Activated T-helper 17 cell treated with anti-CD3 and anti-CD28 coated beads, Interleukin-2, amount 50 U/mL, for 72 hours (primary cell): ENCODE measurements at regions not wholly inside any gene's neighbourhood (a gene's known extent, or its start where the extent isn't known, plus 50 kb on each side); places are given as distances from the start of the nearest gene placed in this dataset.

Source experiments
- ATAC-seq: fragments of 150-1000 bp; cut with Tn5 transposase; replicated peaks from 2 replicates; pipeline ENCODE4 v1.10.0; 2021; ENCODE audit warnings: mild to moderate bottlenecking, moderate library complexity
- H3K27ac Mint-ChIP-seq: one replicate; pipeline ENCODE4 v1.8.0; 2022; ENCODE audit warnings: mixed read lengths
- H3K27me3 Mint-ChIP-seq: one replicate; pipeline ENCODE4 v1.8.0; 2022; ENCODE audit warnings: mixed read lengths
- H3K36me3 Mint-ChIP-seq: one replicate; pipeline ENCODE4 v1.8.0; 2022; ENCODE audit warnings: low read depth, mild to moderate bottlenecking, mixed read lengths
- H3K4me1 Mint-ChIP-seq: one replicate; pipeline ENCODE4 v1.8.0; 2022; ENCODE audit warnings: mixed read lengths
- H3K4me3 Mint-ChIP-seq: one replicate; pipeline ENCODE4 v1.8.0; 2022; ENCODE audit warnings: mild to moderate bottlenecking, mixed read lengths
- H3K9me3 Mint-ChIP-seq: one replicate; pipeline ENCODE4 v1.8.0; 2022; ENCODE audit warnings: mixed read lengths

DNA sequence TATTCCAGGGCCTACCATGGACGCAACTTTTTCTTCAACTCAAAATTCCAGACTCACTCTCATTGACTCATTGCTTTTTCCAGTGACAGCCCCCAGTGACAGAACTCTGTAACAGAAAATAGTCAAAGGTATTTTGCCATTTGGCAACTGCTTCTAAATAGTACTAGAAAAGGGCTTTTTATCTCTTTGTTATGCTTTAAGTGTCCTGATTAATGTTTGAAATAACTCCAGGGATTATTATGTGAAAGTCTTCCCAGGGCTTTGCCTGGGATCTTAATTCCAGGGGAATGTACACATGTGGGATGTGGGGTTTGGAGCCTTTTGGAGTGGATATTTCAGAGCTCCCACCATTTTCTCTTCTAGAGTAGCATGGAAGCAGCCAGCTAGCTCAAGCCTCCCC, 198.8 kb downstream of the KCNS3 start:
- Mint-ChIP-seq H3K27ac (no peak overlapping the region), H3K27me3 (no peaks in the 10 kb centered on the region), H3K9me3 (no peaks in the 10 kb centered on the region), H3K4me1 (no peaks in the 10 kb centered on the region), H3K4me3 (no peak overlapping the region), H3K36me3 (no peaks in the 10 kb centered on the region)
- ATAC-seq = no peak

DNA sequence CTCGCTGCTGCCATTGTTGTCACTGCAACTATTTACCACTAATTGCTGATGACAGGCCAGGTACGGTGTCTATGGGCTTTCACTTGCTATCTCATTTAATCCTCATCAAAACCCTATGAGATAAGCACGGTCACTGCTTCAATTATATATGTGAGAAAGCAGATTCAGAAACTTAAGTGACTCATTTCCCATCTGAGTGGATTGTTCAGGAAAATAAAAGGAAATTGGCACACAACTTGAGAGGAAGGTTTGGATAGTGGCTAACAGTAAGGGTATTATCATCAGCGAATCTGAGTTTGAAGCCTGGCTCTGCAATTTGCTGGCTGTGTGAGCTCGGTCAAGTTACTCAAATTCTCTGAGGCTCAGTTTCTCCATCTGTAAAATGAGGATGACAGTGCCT, 196.0 kb downstream of the KCNS3 start:
- no peak overlapping the region for H3K4me3 Mint-ChIP-seq
- H3K27me3 Mint-ChIP-seq = peaks cover 7% of the 10 kb centered on the region
- H3K9me3 Mint-ChIP-seq = no peaks in the 10 kb centered on the region
- ATAC-seq = no peak
- H3K27ac Mint-ChIP-seq = no peak overlapping the region
- no peaks in the 10 kb centered on the region for H3K4me1 Mint-ChIP-seq
- no peaks in the 10 kb centered on the region for H3K36me3 Mint-ChIP-seq

DNA sequence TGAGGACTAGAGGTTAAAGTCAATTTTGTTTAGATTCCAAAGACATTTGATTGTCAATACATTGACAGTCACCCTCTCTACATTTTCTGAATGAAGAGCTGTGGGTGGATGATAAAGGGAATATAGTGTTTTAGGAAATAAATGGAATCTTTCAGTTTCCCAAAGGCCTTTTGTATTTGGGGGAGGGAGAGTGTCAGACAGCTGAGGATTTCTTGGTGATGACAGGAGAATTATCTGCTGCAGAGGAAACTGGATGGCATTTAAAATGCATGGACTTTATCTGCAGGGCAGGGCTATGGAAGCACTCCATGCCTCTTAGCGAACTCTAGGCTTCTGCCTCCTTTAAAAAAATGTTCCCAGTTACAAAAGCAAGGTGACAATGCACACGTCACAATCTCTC, 195.1 kb downstream of the KCNS3 start:
- no peak for ATAC-seq
- Mint-ChIP-seq H3K27me3 (peaks cover 7% of the 10 kb centered on the region), H3K36me3 (no peaks in the 10 kb centered on the region), H3K27ac (no peak overlapping the region), H3K4me1 (no peaks in the 10 kb centered on the region), H3K9me3 (no peaks in the 10 kb centered on the region), H3K4me3 (no peak overlapping the region)

DNA sequence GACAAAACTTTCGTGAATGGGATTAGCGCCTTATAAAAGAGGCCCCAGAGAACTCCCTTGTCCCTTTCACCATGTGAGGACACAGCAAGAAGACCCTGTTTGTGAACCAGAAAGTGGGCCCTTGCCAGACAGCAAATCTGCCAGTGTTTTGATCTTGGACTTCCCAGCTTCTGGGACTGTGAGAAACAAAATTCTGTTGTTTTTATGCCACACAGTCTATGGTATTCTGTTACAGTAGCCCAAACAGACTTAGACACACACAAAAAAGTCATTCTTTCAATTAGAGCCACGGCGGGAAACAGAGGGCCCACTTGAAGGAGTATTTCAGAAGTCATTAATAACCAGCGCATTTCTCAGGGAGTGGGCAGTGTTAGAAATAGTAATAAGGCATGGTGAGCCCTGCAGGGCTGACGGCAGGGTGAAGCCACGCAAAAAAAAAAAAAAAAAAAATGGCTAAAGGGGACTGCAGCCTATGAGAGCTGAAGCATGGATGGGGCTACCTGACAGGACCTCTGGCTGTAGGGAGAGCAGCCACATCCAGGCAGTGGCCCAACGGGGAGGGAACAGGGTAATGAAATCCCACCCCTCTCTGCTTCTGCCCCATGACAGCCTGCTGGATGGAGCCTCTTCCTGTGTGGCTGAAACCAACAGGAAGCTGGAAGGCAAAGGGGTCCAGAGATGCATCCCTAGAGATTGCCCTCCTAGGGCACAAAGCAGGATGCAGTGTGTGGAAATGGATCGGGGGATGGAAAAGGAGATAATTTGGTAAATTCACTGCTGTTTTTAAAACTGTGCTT, 189.3 kb downstream of the KCNS3 start:
- Mint-ChIP-seq H3K4me3 (no peak overlapping the region), H3K27ac (no peak overlapping the region), H3K4me1 (no peaks in the 10 kb centered on the region), H3K9me3 (no peaks in the 10 kb centered on the region), H3K36me3 (no peaks in the 10 kb centered on the region), H3K27me3 (peaks cover 7% of the 10 kb centered on the region)
- no peak for ATAC-seq

DNA sequence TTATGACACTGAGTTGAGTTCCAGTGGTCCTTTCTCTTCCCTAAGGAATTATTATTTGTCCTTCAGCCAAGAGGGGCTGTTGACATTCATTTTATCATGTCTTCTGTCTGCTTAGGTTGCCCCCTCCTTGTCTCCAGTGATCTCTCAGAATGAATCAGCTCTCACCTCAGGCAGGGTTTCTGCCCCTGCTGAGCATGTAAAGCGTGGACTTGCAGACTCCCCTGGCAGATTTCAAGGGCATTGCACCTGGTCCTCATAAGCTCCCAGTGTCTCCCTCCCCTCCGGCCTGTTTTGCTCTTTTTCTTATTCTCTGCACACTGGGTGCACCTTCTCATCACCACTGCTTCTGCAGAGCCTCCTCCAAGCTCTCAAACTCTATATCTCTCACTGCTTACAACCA, 188.4 kb downstream of the KCNS3 start:
- peaks cover 7% of the 10 kb centered on the region for H3K27me3 Mint-ChIP-seq
- H3K36me3 Mint-ChIP-seq = no peaks in the 10 kb centered on the region
- no peak for ATAC-seq
- no peaks in the 10 kb centered on the region for H3K4me1 Mint-ChIP-seq
- H3K27ac Mint-ChIP-seq = no peak overlapping the region
- no peak overlapping the region for H3K4me3 Mint-ChIP-seq
- no peaks in the 10 kb centered on the region for H3K9me3 Mint-ChIP-seq

DNA sequence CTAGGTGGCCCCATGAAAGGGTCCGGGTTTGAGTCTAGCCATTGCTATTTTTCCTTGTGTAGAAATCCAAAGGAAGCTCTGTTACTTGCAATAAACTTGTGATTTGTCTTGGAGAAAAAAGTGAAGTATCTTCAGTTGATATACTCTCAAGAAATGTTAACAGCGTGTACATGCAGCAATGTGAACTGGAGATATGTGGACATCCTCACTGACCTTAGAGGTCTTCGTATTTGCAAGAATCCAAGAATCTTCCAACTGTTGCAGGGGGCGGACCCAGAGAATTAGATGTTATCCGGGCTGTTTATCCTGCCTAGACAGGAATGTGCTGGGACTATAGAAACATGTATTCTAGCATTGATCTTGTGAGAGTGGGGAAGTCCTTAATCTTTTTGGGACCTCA, 187.6 kb downstream of the KCNS3 start:
- H3K9me3 Mint-ChIP-seq = no peaks in the 10 kb centered on the region
- H3K4me1 Mint-ChIP-seq = no peaks in the 10 kb centered on the region
- H3K27ac Mint-ChIP-seq = no peak overlapping the region
- no peak for ATAC-seq
- H3K36me3 Mint-ChIP-seq = no peaks in the 10 kb centered on the region
- no peak overlapping the region for H3K4me3 Mint-ChIP-seq
- peaks cover 7% of the 10 kb centered on the region for H3K27me3 Mint-ChIP-seq

DNA sequence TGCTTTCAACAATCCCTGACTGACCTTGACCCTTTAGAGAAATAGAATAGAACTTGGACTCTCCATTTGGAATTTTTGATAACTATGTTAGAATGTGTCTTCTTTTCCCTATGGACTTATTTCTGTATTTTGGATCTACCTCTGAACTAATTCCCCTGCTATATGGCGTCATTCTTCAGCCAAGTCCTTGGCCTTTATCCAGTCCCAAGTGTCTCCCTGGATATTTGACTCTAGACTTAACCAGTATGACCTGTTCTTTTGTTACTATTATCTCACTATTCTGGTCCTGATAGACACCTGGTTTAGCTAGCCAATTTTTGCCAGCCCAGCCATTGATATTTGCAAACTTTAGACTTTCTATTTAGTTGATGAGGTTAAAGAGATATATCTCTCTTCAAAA, 186.8 kb downstream of the KCNS3 start:
- no peaks in the 10 kb centered on the region for H3K4me1 Mint-ChIP-seq
- no peaks in the 10 kb centered on the region for H3K36me3 Mint-ChIP-seq
- no peak overlapping the region for H3K27ac Mint-ChIP-seq
- no peak for ATAC-seq
- H3K4me3 Mint-ChIP-seq = no peak overlapping the region
- H3K27me3 Mint-ChIP-seq = peaks cover under 1% of the 10 kb centered on the region
- no peaks in the 10 kb centered on the region for H3K9me3 Mint-ChIP-seq

DNA sequence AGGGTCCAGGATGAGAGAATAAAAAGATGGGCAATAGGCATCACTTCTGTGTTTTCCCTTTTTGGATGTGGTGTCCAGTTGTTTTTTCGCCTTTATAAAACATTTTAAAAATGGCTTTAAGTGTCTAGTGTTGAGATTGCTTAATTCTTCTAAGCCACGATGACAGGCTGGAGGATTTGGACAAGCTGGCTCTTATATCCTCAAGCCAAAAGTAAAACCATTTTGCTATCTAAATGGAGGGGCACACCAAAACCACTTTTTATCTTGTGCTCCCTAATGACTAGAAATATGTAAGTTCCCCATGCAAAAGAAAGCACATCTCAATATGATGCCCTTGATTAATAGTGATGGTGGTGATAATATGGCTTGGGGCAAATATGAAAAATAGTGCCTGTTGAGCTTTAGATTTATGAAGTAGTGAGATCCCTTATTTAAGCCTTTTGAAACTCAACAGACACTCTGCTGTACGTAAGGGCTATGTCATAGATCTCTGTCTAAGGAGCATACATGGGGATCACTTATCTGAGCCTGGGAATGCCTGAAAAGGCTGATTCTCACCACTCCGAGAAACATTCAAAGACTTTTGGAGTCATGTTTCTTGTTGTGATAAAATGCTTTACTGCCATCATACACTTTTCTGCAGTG, 185.5 kb downstream of the KCNS3 start:
- no peak overlapping the region for H3K27ac Mint-ChIP-seq
- H3K36me3 Mint-ChIP-seq = no peaks in the 10 kb centered on the region
- no peaks in the 10 kb centered on the region for H3K9me3 Mint-ChIP-seq
- no peaks in the 10 kb centered on the region for H3K4me1 Mint-ChIP-seq
- no peak overlapping the region for H3K4me3 Mint-ChIP-seq
- no peak for ATAC-seq
- no peaks in the 10 kb centered on the region for H3K27me3 Mint-ChIP-seq

DNA sequence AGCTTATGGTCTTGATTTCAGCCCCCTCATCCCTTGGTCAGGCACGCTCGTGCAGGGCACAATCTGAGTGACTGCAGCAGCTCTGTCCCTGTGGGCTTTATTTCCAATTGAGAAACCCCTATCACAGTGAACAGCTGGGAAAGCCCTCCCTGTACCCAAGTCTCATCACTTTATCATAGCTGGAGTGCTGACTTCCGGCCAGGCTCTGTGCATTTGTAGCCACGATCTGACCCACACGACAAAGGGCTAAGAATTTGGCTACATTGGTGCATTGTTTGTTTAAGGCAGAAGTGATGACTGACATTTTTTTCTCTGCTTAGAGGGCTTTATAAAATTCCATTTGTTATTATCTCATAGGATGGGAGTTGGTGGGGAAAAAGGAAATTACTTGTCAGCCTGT, 184.4 kb downstream of the KCNS3 start:
- Mint-ChIP-seq H3K4me3 (no peak overlapping the region), H3K4me1 (no peaks in the 10 kb centered on the region), H3K9me3 (no peaks in the 10 kb centered on the region), H3K36me3 (no peaks in the 10 kb centered on the region), H3K27ac (no peak overlapping the region), H3K27me3 (no peaks in the 10 kb centered on the region)
- no peak for ATAC-seq

DNA sequence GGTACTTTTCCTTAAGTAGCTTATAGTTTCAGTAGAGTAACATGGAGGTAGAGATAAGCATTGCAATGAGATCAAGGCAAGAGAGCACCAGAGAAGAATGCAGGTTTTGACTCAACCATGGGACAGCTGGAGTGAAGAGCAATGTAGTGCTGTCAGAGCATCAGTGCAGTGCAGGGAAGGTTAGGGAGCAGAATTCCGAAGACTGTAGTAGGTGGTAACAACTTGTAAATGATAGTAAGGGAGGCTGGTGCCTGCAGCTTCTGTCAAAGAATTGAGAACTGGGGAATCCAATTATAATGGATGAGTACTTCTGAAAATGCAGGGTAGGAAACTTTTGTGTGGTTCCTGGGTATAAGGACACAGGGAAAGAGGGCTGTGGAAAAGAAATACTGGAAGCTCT, 183.2 kb downstream of the KCNS3 start:
- ATAC-seq = no peak
- no peak overlapping the region for H3K4me3 Mint-ChIP-seq
- no peak overlapping the region for H3K27ac Mint-ChIP-seq
- H3K9me3 Mint-ChIP-seq = no peaks in the 10 kb centered on the region
- no peaks in the 10 kb centered on the region for H3K36me3 Mint-ChIP-seq
- no peaks in the 10 kb centered on the region for H3K27me3 Mint-ChIP-seq
- H3K4me1 Mint-ChIP-seq = no peaks in the 10 kb centered on the region

DNA sequence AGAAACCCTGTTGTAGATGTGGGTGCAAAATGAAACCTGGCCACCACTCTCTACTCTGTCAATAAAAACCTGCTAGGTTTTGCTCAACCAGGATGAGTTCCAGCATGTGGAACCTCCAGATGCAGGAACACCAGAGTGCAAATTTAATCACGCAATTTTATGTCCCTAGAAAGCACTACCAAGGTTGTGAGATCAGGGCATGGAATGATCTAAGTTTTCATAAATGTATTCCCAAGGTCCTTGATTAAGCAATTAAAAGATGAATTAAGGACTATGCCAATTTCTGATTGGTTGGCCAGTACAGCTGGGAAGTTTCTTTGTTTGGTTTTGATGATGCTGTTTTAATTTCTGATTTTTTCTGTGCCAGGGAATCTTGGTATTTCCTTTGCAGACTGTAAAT, 179.2 kb downstream of the KCNS3 start:
- Mint-ChIP-seq H3K4me3 (no peak overlapping the region), H3K27ac (no peak overlapping the region), H3K9me3 (no peaks in the 10 kb centered on the region), H3K4me1 (no peaks in the 10 kb centered on the region), H3K36me3 (no peaks in the 10 kb centered on the region), H3K27me3 (no peaks in the 10 kb centered on the region)
- no peak for ATAC-seq

DNA sequence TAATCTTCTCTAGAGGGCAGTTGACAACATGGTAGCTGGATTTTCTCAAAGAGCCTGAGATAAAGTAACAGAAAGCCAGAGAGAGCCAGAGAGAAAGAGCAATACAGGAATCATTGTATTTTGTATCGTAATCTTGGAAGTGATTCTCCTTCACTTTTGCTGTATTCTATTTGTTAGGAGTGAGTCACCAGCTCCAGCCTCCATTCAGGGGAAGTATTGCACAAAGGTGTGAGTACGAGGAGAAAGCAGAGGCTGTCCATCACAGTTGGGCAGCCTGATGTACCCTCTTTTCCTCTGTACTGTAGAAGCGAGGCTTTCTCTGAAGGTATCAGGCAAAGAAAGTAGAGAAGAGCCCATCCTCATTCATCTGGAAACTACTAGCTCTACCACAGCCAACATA, 176.8 kb downstream of the KCNS3 start:
- no peaks in the 10 kb centered on the region for H3K9me3 Mint-ChIP-seq
- no peak for ATAC-seq

DNA sequence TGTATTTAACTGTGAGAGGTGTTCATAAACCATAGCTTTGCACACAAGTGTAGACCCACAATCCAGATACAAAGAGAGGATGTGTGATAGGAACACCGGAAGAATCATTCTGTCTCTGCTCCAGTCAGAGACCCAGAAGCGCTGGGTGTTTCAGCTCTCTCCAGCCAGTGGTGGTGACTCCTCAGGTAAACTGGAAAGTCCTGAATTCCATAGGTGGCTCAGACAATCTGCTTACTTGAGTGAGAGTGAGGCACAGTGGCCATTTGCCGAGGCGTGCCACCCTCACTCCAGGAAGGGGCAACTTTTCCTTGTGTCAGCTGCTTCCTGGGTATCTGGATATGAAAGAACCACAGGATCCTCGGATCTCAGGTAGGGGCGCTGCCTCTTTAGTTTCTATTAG, 171.5 kb downstream of the KCNS3 start:
- H3K4me3 Mint-ChIP-seq = no peak overlapping the region
- no peaks in the 10 kb centered on the region for H3K4me1 Mint-ChIP-seq
- no peaks in the 10 kb centered on the region for H3K27me3 Mint-ChIP-seq
- no peak overlapping the region for H3K27ac Mint-ChIP-seq
- ATAC-seq = no peak
- H3K9me3 Mint-ChIP-seq = no peaks in the 10 kb centered on the region
- no peaks in the 10 kb centered on the region for H3K36me3 Mint-ChIP-seq

More for the DNA sequence above, 176.8 kb downstream of the KCNS3 start:
- Mint-ChIP-seq H3K4me1 (no peaks in the 10 kb centered on the region), H3K36me3 (no peaks in the 10 kb centered on the region), H3K4me3 (no peak overlapping the region), H3K27ac (no peak overlapping the region), H3K27me3 (no peaks in the 10 kb centered on the region)

DNA sequence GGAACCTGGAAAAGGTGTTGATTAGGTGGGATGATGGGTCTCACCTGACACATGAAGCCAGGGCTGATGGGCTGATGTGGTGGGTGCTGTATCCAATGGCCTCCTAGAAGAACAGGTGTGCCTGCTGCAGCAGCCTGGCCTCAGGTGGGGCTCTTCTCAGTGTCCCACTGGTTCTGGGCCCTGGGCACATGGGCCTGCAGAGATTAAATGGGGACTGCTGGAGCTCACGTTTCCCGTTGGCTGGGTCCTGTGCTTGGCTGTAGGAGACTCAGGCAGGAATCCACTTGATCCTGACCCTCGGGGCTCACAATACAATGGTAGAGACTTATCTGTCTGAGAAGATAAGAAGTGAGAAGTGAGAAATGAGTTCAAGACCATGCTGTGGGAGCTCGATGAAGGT, 170.9 kb downstream of the KCNS3 start:
- Mint-ChIP-seq H3K9me3 (no peaks in the 10 kb centered on the region), H3K36me3 (no peaks in the 10 kb centered on the region), H3K27me3 (no peaks in the 10 kb centered on the region), H3K4me3 (no peak overlapping the region), H3K27ac (no peak overlapping the region), H3K4me1 (no peaks in the 10 kb centered on the region)
- ATAC-seq = no peak

DNA sequence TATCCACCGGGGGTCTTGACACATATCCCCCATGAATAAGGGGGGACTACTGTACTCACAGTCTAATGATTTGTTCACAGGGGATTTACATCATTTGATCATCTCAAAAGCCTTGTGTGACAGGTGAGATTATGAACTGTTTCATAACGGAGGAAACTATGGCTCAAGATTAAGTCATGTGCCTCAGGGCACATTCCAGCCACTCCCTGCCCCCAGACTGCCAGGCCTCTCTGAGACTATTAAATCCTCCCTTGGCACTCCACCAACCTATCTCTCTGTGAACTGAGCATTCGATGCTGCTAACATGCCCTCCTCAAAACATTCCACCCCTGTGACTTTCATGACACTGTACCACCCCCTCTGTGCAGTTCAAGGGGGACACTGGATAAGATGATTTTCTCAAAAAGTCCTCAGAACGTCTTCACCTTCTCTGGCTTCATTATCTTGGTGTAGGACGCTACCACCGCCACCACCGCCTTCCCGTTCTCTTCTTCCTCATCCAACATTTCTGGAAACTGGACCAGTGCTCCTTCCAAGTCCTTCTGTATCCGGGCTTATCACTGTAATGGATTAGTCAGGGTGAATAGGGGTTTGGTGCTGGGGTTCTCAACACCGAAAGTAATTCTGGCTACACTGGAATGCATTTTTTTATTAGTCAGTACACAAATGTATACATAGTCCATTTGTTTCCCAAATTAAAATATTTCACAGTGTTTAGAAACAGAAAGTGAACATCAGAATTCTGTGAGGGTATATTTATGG, 169.6 kb downstream of the KCNS3 start:
- Mint-ChIP-seq H3K4me1 (no peaks in the 10 kb centered on the region), H3K4me3 (no peak overlapping the region), H3K27me3 (no peaks in the 10 kb centered on the region), H3K9me3 (no peaks in the 10 kb centered on the region), H3K36me3 (no peaks in the 10 kb centered on the region), H3K27ac (no peak overlapping the region)
- ATAC-seq = no peak
